Neuronal stem cell (in vitro differentiated cells): ENCODE measurements at regions not wholly inside any gene's neighbourhood (a gene's known extent, or its start where the extent isn't known, plus 50 kb on each side); places are given as distances from the start of the nearest gene placed in this dataset.

ENCODE experiments used
- DNase-seq: peaks from one replicate; pipeline ENCODE4 v3.0.0-alpha.2; 2013; ENCODE audit warnings: low spot score
- H2AFZ ChIP-seq: one replicate; pipeline ENCODE4 v1.6.1; 2013; ENCODE audit warnings: mild to moderate bottlenecking, low read length, inconsistent platforms
- H2AK5ac ChIP-seq: 2 replicates; pipeline ENCODE4 v1.6.1; 2013; ENCODE audit warnings: low read depth, mild to moderate bottlenecking, inconsistent platforms, low read length, moderate library complexity, mixed read lengths
- H2BK120ac ChIP-seq: 2 replicates; pipeline ENCODE4 v1.6.1; 2013; ENCODE audit warnings: low read depth, mild to moderate bottlenecking, inconsistent platforms, low read length, moderate library complexity, mixed read lengths
- H2BK12ac ChIP-seq: one replicate; pipeline ENCODE4 v1.6.1; 2013; ENCODE audit warnings: low read length, inconsistent platforms
- H2BK15ac ChIP-seq: 2 replicates; pipeline ENCODE4 v1.6.1; 2013; ENCODE audit warnings: mild to moderate bottlenecking, low read length, inconsistent platforms, mixed read lengths
- H2BK5ac ChIP-seq: one replicate; pipeline ENCODE4 v1.6.1; 2013; ENCODE audit warnings: inconsistent platforms, mild to moderate bottlenecking, low read length, moderate library complexity
- H3K14ac ChIP-seq: one replicate; pipeline ENCODE4 v1.6.1; 2013; ENCODE audit warnings: low read length, inconsistent platforms
- H3K18ac ChIP-seq: 2 replicates; pipeline ENCODE4 v1.6.1; 2013; ENCODE audit warnings: low read length, inconsistent platforms
- H3K23ac ChIP-seq: 2 replicates; pipeline ENCODE4 v1.6.1; 2013; ENCODE audit warnings: low read depth, mild to moderate bottlenecking, mixed read lengths, low read length, inconsistent platforms; ENCODE audit not compliant: poor library complexity
- H3K27ac ChIP-seq: replicated peaks from 3 replicates; pipeline ENCODE4 v1.5.1; 2013; ENCODE audit warnings: low read length, inconsistent platforms
- H3K27me3 ChIP-seq, 3 experiments: 2 replicates each; pipeline ENCODE4 v1.6.1; 2013; ENCODE audit warnings: low read length in 3 of 3, mild to moderate bottlenecking in 2 of 3, inconsistent platforms in 1 of 3, low read depth in 1 of 3, mixed read lengths in 1 of 3, moderate library complexity in 1 of 3; ENCODE audit not compliant: control insufficient read depth in 3 of 3, insufficient read depth in 3 of 3
- H3K36me3 ChIP-seq, 2 donors: replicated peaks in 1 of 2; 2 replicates each; pipeline ENCODE4 v1.6.1; 2013; ENCODE audit warnings: low read length in 2 of 2; ENCODE audit not compliant: control insufficient read depth in 2 of 2, insufficient read depth in 2 of 2
- H3K4ac ChIP-seq: 2 replicates; pipeline ENCODE4 v1.6.1; 2013; ENCODE audit warnings: inconsistent platforms, mild to moderate bottlenecking, low read length, moderate library complexity
- H3K4me1 ChIP-seq, 2 donors: 1 replicate in 1 of 2; 2 replicates in 1 of 2; pipeline ENCODE4 v1.6.1; 2013; ENCODE audit warnings: low read length in 2 of 2, low read depth in 1 of 2; ENCODE audit not compliant: control insufficient read depth in 2 of 2, insufficient read depth in 1 of 2
- H3K4me2 ChIP-seq: one replicate; pipeline ENCODE4 v1.6.1; 2013; ENCODE audit warnings: mild to moderate bottlenecking, low read length, inconsistent platforms; ENCODE audit not compliant: insufficient read depth, poor library complexity, severe bottlenecking
- H3K4me3 ChIP-seq, 2 donors: 2 replicates each; pipeline ENCODE4 v1.5.1; 2013; ENCODE audit warnings: low read length in 2 of 2, mild to moderate bottlenecking in 2 of 2, inconsistent platforms in 1 of 2, moderate library complexity in 1 of 2
- H3K79me1 ChIP-seq: one replicate; pipeline ENCODE4 v1.6.1; 2013; ENCODE audit warnings: low read depth, mild to moderate bottlenecking, inconsistent platforms, low read length, moderate library complexity
- H3K9ac ChIP-seq: one replicate; pipeline ENCODE4 v1.6.1; 2013; ENCODE audit warnings: mild to moderate bottlenecking, low read depth, low read length, inconsistent platforms; ENCODE audit not compliant: poor library complexity
- H3K9me3 ChIP-seq, 2 donors: replicated peaks in 1 of 2; 2 replicates each; pipeline versions ENCODE3 to v1.6.1; 2013; ENCODE audit warnings: low read length in 2 of 2, mild to moderate bottlenecking in 2 of 2, inconsistent platforms in 1 of 2, low read depth in 1 of 2, mixed read lengths in 1 of 2, moderate library complexity in 1 of 2; ENCODE audit not compliant: control insufficient read depth in 2 of 2, insufficient read depth in 1 of 2
- H4K8ac ChIP-seq: one replicate; pipeline ENCODE4 v1.6.1; 2013; ENCODE audit warnings: low read depth, mild to moderate bottlenecking, inconsistent platforms, low read length, moderate library complexity
- H4K91ac ChIP-seq: one replicate; pipeline ENCODE4 v1.6.1; 2013; ENCODE audit warnings: low read length, low read depth, mild to moderate bottlenecking, inconsistent platforms; ENCODE audit not compliant: poor library complexity
- WGBS, 2 donors: extraction: QIAGEN DNeasy Blood & Tissue Kit; methylation state at CpG; one replicate each; pipeline ENCODE4 v1.1.7; 2013; ENCODE audit warnings: missing lambda C conversion rate in 2 of 2, mixed read lengths in 1 of 2; ENCODE audit not compliant: insufficient read length in 2 of 2, insufficient replicate concordance in 1 of 2; ENCODE audit errors: extremely low coverage in 2 of 2; 5-methylcytosine and 5-hydroxymethylcytosine counted together

- Histone ChIP-seq H3K23ac (no peak overlapping the region), H3K18ac (no peak overlapping the region), H3K4me1 (peaks cover 0 to 1% of the 10 kb centered on the region in 2 donors), H2BK12ac (no peak overlapping the region), H2BK120ac (no peak overlapping the region), H4K91ac (no peak overlapping the region), H2AK5ac (no peak overlapping the region), H3K14ac (no peak overlapping the region), H3K79me1 (no peaks in the 10 kb centered on the region), H3K4ac (no peak overlapping the region), H3K9me3 (peaks cover 5 to 16% of the 10 kb centered on the region in 2 donors), H3K4me3 (no peak overlapping the region), H3K27ac (no peak overlapping the region), H2AFZ (no peak overlapping the region), H3K36me3 (no peaks in the 10 kb centered on the region), H2BK5ac (no peak overlapping the region), H2BK15ac (no peak overlapping the region), H3K9ac (no peak overlapping the region), H4K8ac (no peak overlapping the region), H3K4me2 (no peak overlapping the region), H3K27me3 (no peaks in the 10 kb centered on the region)
- no CpG with 5 or more reads among the region's 1 CpG for WGBS, 2 donors
- DNase-seq, result no peak
Measured at GRCh38 chr13:57862879-57863278, 231.3 kb downstream of the PCDH17 start.

- Histone ChIP-seq H3K4me1 (peaks cover 0 to 1% of the 10 kb centered on the region in 2 donors), H2AK5ac (no peak overlapping the region), H3K4ac (no peak overlapping the region), H3K18ac (no peak overlapping the region), H2BK5ac (no peak overlapping the region), H3K14ac (no peak overlapping the region), H3K4me3 (no peak overlapping the region), H3K4me2 (no peak overlapping the region), H2BK12ac (no peak overlapping the region), H2BK120ac (no peak overlapping the region), H3K9me3 (peaks cover 7 to 19% of the 10 kb centered on the region in 2 donors), H3K27ac (no peak overlapping the region), H3K27me3 (no peaks in the 10 kb centered on the region), H2AFZ (no peak overlapping the region), H3K23ac (no peak overlapping the region), H3K79me1 (no peaks in the 10 kb centered on the region), H3K9ac (no peak overlapping the region), H3K36me3 (no peaks in the 10 kb centered on the region), H2BK15ac (no peak overlapping the region), H4K91ac (no peak overlapping the region), H4K8ac (no peak overlapping the region)
- no CpG with 5 or more reads among the region's 4 CpGs for WGBS, 2 donors
- no peak for DNase-seq
Measured at GRCh38 chr13:57865600-57866294, 234.2 kb downstream of the PCDH17 start.

- no peak overlapping the region for H3K4me3 ChIP-seq
- no peak overlapping the region for H3K4me2 ChIP-seq
- DNase-seq, result no peak
- H3K18ac ChIP-seq, result no peak overlapping the region
- H2AFZ ChIP-seq, result no peak overlapping the region
- no peak overlapping the region for H4K8ac ChIP-seq
- no peak overlapping the region for H3K27ac ChIP-seq
- H3K14ac ChIP-seq, result no peak overlapping the region
- H3K36me3 ChIP-seq, result no peaks in the 10 kb centered on the region
- no peak overlapping the region for H3K9ac ChIP-seq
- no peak overlapping the region for H4K91ac ChIP-seq
- H3K23ac ChIP-seq, result no peak overlapping the region
- H3K4ac ChIP-seq, result no peak overlapping the region
- no peak overlapping the region for H2BK5ac ChIP-seq
- no peaks in the 10 kb centered on the region for H3K4me1 ChIP-seq
- WGBS, 2 donors, result no CpG with 5 or more reads among the region's 3 CpGs
- H3K79me1 ChIP-seq, result no peaks in the 10 kb centered on the region
- no peaks in the 10 kb centered on the region for H3K9me3 ChIP-seq
- H2AK5ac ChIP-seq, result no peak overlapping the region
- H2BK12ac ChIP-seq, result no peak overlapping the region
- no peak overlapping the region for H2BK120ac ChIP-seq
- H3K27me3 ChIP-seq, result no peaks in the 10 kb centered on the region
- H2BK15ac ChIP-seq, result no peak overlapping the region
Measured at GRCh38 chr13:57874530-57874929, 243.0 kb downstream of the PCDH17 start.

GRCh38 chr13:57877601-57878000, 246.1 kb downstream of the PCDH17 start:
- Histone ChIP-seq H3K14ac (no peak overlapping the region), H3K9me3 (no peaks in the 10 kb centered on the region), H2AK5ac (no peak overlapping the region), H3K9ac (no peak overlapping the region), H2BK120ac (no peak overlapping the region), H3K4ac (no peak overlapping the region), H2AFZ (no peak overlapping the region), H3K27me3 (no peaks in the 10 kb centered on the region), H3K18ac (no peak overlapping the region), H2BK12ac (no peak overlapping the region), H3K4me3 (no peak overlapping the region), H3K4me1 (no peaks in the 10 kb centered on the region), H4K91ac (no peak overlapping the region), H3K27ac (no peak overlapping the region), H4K8ac (no peak overlapping the region), H3K4me2 (no peak overlapping the region), H3K36me3 (no peaks in the 10 kb centered on the region), H3K23ac (no peak overlapping the region), H2BK5ac (no peak overlapping the region), H2BK15ac (no peak overlapping the region), H3K79me1 (no peaks in the 10 kb centered on the region)
- WGBS, 2 donors, result no CpG with 5 or more reads among the region's 2 CpGs
- no peak for DNase-seq
